Loucy (cell line): ENCODE measurements at regions not wholly inside any gene's neighbourhood (a gene's known extent, or its start where the extent isn't known, plus 50 kb on each side); places are given as distances from the start of the nearest gene placed in this dataset.

Experiments used
- H2AFZ ChIP-seq: fragments of 200-600 bp; sonication (generic); 2 replicates; pipeline ENCODE4 v1.6.0; 2016; ENCODE audit warnings: antibody characterized with exemption, mild to moderate bottlenecking, low read length, moderate library complexity
- H3F3A ChIP-seq: fragments of 200-600 bp; 2 replicates; pipeline ENCODE4 v1.6.0; 2016; ENCODE audit warnings: antibody characterized with exemption, low read depth, mild to moderate bottlenecking
- H3K27me3 ChIP-seq: fragments of 200-600 bp; sonication (generic); 2 replicates; pipeline ENCODE4 v1.6.1; 2014; ENCODE audit warnings: low read length, mild to moderate bottlenecking; ENCODE audit not compliant: insufficient read depth, poor library complexity, severe bottlenecking
- H3K36me3 ChIP-seq: fragments of 200-600 bp; sonication (generic); 2 replicates; pipeline ENCODE4 v1.6.1; 2016; ENCODE audit warnings: low read length; ENCODE audit not compliant: insufficient read depth
- H3K4me1 ChIP-seq: fragments of 200-600 bp; sonication (generic); 2 replicates; pipeline ENCODE4 v1.5.1; 2014; ENCODE audit warnings: low read length, mild to moderate bottlenecking; ENCODE audit not compliant: insufficient read depth, poor library complexity, severe bottlenecking
- H3K4me2 ChIP-seq: fragments of 200-600 bp; sonication (generic); 2 replicates; pipeline ENCODE4 v1.6.0; 2014; ENCODE audit warnings: antibody characterized with exemption, low read length, low read depth, mild to moderate bottlenecking; ENCODE audit not compliant: poor library complexity, severe bottlenecking
- H3K4me3 ChIP-seq: fragments of 200-600 bp; sonication (generic); 2 replicates; pipeline ENCODE4 v1.5.1; 2014; ENCODE audit warnings: low read length, mild to moderate bottlenecking, mixed read lengths; ENCODE audit not compliant: poor library complexity, severe bottlenecking
- H3K79me2 ChIP-seq: fragments of 200-600 bp; sonication (generic); 2 replicates; pipeline ENCODE4 v1.6.1; 2014; ENCODE audit warnings: low read length; ENCODE audit not compliant: insufficient read depth
- H3K9ac ChIP-seq: fragments of 200-600 bp; sonication (generic); 2 replicates; pipeline ENCODE4 v1.6.0; 2014; ENCODE audit warnings: mild to moderate bottlenecking, low read depth, low read length, moderate library complexity; ENCODE audit not compliant: poor library complexity, severe bottlenecking
- H3K9me2 ChIP-seq: fragments of 200-600 bp; sonication (generic); replicated peaks from 2 replicates; pipeline ENCODE4 v1.6.1; 2016; ENCODE audit warnings: low read depth, low read length, mixed read lengths
- H3K9me3 ChIP-seq: fragments of 200-600 bp; sonication (generic); 2 replicates; pipeline ENCODE4 v1.6.1; 2014; ENCODE audit warnings: mild to moderate bottlenecking, antibody characterized with exemption, low read length, low read depth; ENCODE audit not compliant: insufficient read depth
- H4K20me1 ChIP-seq: fragments of 200-600 bp; sonication (generic); 2 replicates; pipeline ENCODE4 v1.6.0; 2014; ENCODE audit warnings: antibody characterized with exemption, low read length, mild to moderate bottlenecking; ENCODE audit not compliant: insufficient read depth, poor library complexity, severe bottlenecking
- CTCF ChIP-seq: fragments of 200-600 bp; sonication (generic); conservative IDR thresholded peaks from 2 replicates; pipeline ENCODE4 v1.5.1; 2014; ENCODE audit warnings: mild to moderate bottlenecking, antibody characterized with exemption, low read length
- EZH2phosphoT487 ChIP-seq: fragments of 200-600 bp; IDR thresholded peaks from 2 replicates; pipeline ENCODE4 v1.6.1; 2018; ENCODE audit warnings: antibody characterized with exemption, mild to moderate bottlenecking, moderate library complexity, borderline replicate concordance

- Histone ChIP-seq H3K79me2 (no peaks in the 10 kb centered on the region), H3K4me1 (no peaks in the 10 kb centered on the region), H3K9ac (no peak overlapping the region), H3K9me2 (no peaks in the 10 kb centered on the region), H3K27me3 (no peaks in the 10 kb centered on the region), H3F3A (no peaks in the 10 kb centered on the region), H4K20me1 (no peaks in the 10 kb centered on the region), H3K36me3 (no peaks in the 10 kb centered on the region), H2AFZ (no peak overlapping the region), H3K4me3 (no peak overlapping the region), H3K9me3 (no peaks in the 10 kb centered on the region), H3K4me2 (no peak overlapping the region)
- no peak for TF ChIP-seq CTCF
- TF ChIP-seq EZH2phosphoT487, result no peak
Measured at GRCh38 chr1:188359315-188359714, 1530.6 kb downstream of the PLA2G4A start.

GRCh38 chr1:188363943-188364342, 1535.2 kb downstream of the PLA2G4A start:
- no peaks in the 10 kb centered on the region for H3K27me3 ChIP-seq
- H3F3A ChIP-seq, result no peaks in the 10 kb centered on the region
- H3K4me2 ChIP-seq, result no peak overlapping the region
- no peaks in the 10 kb centered on the region for H3K79me2 ChIP-seq
- TF ChIP-seq CTCF (no peak), EZH2phosphoT487 (no peak)
- H3K9ac ChIP-seq, result no peak overlapping the region
- H3K36me3 ChIP-seq, result no peaks in the 10 kb centered on the region
- H4K20me1 ChIP-seq, result no peaks in the 10 kb centered on the region
- H3K4me1 ChIP-seq, result no peaks in the 10 kb centered on the region
- no peak overlapping the region for H2AFZ ChIP-seq
- no peak overlapping the region for H3K4me3 ChIP-seq
- H3K9me2 ChIP-seq, result no peaks in the 10 kb centered on the region
- H3K9me3 ChIP-seq, result no peaks in the 10 kb centered on the region

- Histone ChIP-seq H3K4me3 (no peak overlapping the region), H3K4me1 (no peaks in the 10 kb centered on the region), H3K27me3 (no peaks in the 10 kb centered on the region), H3K9me3 (no peaks in the 10 kb centered on the region), H3K36me3 (no peaks in the 10 kb centered on the region), H3K4me2 (no peak overlapping the region), H3K9me2 (no peaks in the 10 kb centered on the region), H4K20me1 (no peaks in the 10 kb centered on the region), H3K79me2 (no peaks in the 10 kb centered on the region), H3K9ac (no peak overlapping the region), H3F3A (no peaks in the 10 kb centered on the region), H2AFZ (no peak overlapping the region)
- no peak for TF ChIP-seq CTCF
- TF ChIP-seq EZH2phosphoT487, result no peak
Measured at GRCh38 chr1:188364927-188365449, 1536.2 kb downstream of the PLA2G4A start.
